HG02870 (cell line): ENCODE measurements at regions not wholly inside any gene's neighbourhood (a gene's known extent, or its start where the extent isn't known, plus 50 kb on each side); places are given as distances from the start of the nearest gene placed in this dataset.
"Not testable (repeated sequence)": the region's sequence is repeated elsewhere in the genome, so short reads cannot be mapped to it uniquely, and the experiment has no call there.

Source experiments
- ATAC-seq: cut with Tn5 transposase; IDR thresholded peaks from one replicate; pipeline ENCODE4 v1.9.1; 2021; ENCODE audit warnings: mild to moderate bottlenecking, moderate library complexity; ENCODE audit not compliant: unreplicated experiment

DNA sequence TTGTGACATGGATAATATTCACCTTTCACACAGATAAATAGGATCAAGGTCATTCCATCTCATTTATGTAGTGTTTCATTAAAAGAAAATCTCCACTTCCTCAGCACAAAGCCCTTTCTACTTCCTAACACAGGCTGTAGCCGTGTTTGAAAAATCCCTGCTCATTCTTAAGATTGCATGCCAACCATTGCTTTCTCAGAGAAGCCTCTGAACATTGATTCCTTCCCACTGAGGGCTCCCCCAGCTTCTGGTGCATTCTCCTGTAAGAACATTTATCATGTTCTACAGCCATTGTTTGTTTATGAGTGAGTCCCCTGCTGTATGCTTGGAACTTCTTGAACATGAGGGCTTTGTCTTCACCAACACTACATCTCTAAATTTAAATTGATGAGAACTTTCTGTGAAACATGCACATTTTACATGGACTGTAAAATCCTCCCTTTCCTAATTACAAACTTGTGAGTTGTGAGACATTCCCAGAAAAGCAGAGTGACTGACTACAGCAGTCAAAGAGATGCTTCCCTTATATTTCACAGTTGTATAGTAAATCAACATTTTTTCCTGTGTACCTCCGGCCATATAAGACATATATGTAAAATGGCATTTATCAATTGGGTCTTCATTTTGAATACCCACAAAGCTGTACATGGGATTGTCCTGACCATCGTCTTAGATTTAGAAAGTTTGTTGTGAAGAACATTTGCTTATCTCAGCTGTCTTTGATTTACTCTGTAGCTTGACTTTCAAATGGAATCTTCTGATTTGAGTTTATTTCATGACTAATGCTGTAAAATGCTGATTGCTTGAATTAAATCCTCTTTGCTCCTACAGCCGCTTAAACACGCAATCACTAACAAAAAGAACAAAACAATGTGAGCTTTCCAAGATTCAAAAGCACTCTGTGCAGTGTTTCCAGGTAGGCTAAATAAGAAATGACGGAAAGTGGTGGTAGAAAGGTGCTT is 600.5 kb upstream of the SLIT2 start:
- ATAC-seq: no peak

GRCh38 chr4:19645589-19645988 is 606.1 kb upstream of the SLIT2 start:
- ATAC-seq: no peak

DNA sequence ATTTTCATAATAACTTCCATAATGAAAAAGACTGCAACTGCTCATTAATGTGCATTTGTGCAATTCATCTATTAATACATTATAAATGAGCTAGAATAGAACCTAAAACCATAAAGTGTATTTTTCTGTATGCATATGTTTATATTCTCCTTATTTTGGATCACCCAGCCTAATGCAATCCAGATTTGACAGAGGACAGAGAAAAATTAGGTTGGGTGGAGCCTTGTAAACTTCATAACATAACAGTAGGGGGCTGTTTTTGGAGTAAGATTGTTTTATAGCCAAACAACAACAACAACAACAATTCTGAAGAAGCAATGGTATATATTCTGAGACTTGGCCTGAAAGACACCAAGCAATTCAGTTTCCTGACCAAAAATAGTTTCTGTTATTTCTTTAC is 615.3 kb upstream of the SLIT2 start:
- no peak for ATAC-seq

- ATAC-seq: no peak
Measured at GRCh38 chr4:19631814-19632213, 619.9 kb upstream of the SLIT2 start.

DNA sequence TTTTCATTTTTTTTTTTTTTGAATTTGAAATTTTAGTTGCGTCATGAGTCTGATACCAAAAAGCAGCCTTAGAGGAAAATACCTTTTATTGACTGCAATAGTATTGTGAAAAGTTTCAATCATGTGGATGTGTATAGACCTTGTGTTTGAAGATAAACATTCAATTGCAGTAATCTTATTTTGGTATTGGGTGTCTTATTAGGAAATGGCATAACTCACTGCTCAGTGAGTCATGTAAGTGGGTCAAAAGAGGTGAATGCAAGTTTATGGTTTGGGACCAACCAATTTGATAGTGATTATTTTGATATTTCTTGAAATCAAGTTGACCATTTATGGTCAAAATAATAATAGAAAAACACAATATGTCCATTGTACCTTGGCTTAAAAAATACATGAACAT is 627.8 kb upstream of the SLIT2 start:
- ATAC-seq: no peak

- no peak for ATAC-seq
Measured at GRCh38 chr4:19615086-19615689, 636.5 kb upstream of the SLIT2 start.

DNA sequence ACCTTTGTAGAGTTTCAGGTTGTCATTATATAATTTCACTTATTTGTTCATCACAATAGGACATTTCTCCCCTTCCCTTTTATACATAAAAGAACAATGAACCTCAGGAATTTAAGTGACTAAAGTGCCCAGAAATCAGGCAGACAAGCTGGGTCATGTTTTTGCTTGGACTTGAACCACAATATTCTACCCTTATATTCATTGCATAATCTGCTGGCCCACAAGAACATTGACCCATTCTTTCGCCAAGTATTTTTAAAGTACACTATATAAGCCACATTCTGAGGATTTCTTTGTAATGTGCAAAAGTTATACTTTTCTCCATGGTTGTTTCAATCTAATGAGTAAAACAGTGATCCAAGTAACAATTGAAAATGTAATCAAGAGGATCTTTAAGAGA is 637.5 kb upstream of the SLIT2 start:
- no peak for ATAC-seq

GRCh38 chr4:19596342-19596741 is 655.4 kb upstream of the SLIT2 start:
- no peak for ATAC-seq

GRCh38 chr4:19592391-19592790 is 659.3 kb upstream of the SLIT2 start:
- no peak for ATAC-seq

DNA sequence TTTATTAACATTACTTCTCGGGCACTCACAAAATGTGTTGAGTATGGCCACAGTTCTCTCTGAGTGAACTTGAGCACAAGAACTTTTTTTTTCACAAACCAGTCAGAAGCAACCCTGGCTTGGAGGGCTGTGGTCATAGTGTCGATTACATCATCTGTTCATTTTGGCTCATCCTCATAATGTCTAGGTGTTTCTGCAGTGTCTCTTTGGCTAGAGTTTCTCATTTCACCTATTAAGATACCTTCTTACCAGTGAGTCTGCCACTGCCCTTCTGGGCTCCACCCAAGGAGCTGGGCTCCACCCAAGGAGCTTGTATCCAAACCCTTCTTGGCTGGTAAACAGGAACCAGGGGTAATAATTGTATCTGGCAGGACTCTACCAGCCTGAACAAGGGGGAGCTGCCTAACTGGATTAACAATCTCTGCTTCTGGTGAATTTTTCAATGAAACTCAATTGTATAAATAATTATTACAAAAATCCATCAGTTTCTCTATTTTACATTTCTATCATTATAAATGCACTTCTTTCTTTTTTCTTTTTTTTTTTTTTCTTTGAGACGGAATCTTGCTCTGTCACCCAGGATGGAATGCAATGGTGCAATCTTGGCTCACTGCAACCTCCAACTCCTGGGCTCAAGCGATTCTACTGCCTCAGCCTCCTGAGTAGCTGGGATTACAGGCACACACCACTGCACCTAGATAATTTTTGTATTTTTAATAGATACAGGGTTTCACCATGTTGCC is 667.7 kb upstream of the SLIT2 start:
- ATAC-seq: no peak

DNA sequence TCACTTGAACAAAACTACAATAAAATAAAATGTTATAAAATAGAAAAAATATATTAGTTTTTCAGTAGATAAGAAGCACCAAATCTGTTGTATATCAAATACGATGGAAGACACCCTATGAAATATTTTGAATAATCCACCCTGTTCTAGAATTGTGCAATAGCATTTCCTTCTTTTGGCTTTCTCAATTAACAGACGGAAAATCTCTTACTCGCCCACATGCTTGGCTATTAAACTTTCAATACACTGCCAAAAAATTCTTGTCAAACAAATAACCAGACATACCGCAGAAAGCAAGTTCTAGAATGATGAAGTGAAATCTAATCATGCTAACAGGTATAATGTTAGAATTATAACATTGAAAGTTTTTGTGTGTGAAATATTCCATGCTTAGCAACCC is 671.6 kb upstream of the SLIT2 start:
- no peak for ATAC-seq

GRCh38 chr4:19579608-19580007 is 672.1 kb upstream of the SLIT2 start:
- no peak for ATAC-seq

DNA sequence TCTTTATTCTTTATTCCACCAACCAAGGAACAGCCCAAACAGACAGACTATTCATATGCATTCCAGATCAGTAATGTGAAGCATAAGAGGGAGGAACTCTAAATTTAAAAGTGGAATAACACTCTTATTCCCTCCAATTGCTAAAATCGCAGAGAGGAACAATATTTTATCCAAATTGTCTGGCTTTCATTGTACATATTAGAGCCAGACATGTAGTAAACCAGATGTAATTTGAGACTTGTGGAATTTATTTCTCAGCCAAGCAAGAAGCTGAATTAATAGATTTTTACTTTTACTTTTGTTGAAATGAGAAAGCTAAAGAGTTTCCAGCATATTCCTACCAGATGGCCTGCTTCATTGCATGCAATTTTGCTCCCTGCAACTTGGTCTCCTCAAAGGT is 674.6 kb upstream of the SLIT2 start:
- ATAC-seq: no peak

- ATAC-seq: no peak
Measured at GRCh38 chr4:19575924-19576323, 675.8 kb upstream of the SLIT2 start.

DNA sequence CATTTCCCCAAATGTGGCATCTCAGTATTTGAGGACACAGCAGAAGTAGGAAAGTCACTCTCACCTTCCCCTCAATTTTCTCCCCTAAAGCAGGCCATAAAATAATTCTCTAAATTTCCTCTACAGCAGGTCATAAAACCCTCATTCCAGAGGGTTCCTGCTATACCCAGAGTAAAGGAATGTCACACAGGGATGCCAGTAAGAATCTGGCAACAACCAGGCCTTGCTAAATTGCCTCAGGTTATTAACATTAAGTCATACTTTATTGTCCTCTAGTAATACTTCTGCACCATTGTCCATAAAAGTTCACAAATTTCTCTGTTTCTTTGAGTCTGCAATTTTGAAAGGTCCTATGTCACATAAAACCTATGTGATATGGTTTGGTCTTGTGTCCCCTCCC is 685.7 kb upstream of the SLIT2 start:
- ATAC-seq: no peak

- ATAC-seq: no peak
Measured at GRCh38 chr4:19562456-19562855, 689.2 kb upstream of the SLIT2 start.

GRCh38 chr4:19557161-19557560 is 694.5 kb upstream of the SLIT2 start:
- no peak for ATAC-seq

DNA sequence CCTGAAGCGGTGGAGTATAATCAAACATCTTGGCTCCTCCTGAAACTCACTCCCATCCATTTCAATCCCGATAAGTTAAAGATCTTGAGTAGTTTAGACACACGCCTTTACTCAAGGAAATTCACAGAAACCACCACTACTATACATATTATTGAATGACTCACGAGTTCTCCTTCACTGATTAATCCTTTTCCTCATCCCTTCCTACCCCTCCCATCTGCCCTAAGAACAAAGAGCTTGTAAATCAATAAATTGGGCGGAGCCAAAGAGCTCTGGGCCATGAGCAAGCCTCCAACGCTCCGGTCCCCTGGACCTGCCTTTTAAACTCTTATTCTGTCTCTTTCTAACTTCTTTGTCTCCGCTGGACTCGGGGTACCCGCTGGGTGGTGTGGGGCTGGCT is 695.4 kb upstream of the SLIT2 start:
- ATAC-seq: not testable (repeated sequence)

- no peak for ATAC-seq
Measured at GRCh38 chr4:19547463-19547862, 704.2 kb upstream of the SLIT2 start.

DNA sequence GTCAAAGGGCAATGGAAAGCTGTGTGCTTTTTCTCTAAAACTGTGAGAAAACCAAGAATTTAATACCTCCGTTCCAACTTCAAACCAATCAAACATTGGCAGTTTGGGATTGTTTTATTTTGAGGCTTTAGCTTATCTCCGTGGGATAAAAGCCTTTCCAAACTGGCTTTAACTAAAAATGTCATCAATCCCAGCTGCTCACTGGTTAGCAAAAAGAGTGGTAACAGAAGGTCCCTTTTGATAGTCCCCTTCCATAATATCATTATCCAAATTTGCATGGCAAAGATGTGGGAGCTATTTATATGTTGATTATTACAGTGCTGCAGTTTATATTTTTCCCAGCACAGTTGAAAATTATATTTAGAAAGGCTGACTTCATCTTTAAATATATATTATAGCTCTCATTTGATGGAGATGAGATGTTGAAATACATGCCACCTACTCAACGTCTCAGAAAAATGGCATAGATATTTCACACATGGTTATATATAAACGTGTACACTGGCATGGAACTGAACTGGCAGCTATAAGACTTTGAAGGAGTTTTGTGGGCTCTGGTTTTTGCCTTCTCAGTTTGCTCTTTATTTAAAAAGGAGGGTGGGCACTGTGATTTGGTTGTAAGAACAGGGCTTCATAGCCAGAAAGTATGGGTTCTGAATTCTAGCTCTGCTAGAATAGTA is 707.1 kb upstream of the SLIT2 start:
- no peak for ATAC-seq

DNA sequence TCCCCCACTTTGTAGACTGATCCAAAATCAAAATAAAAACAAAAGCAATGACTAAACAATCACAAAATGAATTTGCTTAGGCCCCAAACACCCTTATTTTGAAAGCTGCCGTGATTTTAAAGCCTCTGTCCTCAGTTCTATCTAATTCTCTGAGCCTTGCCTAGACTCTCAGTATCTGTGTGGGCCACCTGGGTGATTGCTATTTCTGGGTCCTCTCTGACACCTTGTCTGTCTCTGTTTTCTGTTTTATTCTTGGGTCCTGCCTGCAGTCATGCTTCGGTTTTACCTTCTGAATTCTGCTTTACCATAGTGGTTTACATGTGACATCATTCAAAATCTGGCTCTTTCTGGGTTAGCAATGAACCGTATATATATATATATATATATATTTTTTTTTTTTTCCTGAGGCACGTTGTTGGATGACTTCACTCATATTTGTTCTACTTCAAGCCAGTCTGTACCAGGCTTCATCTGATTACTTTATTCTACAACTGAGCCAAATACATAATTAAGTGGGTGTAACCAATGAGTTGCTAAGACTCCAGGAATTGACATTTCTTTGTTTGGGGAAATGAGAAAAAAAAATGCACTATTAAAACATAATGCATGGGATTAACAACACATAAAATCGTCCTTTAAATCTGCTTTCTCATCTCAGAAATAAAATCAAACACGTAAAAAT is 710.7 kb upstream of the SLIT2 start:
- ATAC-seq: no peak
